Thymus (tissue), 11 donors: ENCODE measurements at regions not wholly inside any gene's neighbourhood (a gene's known extent, or its start where the extent isn't known, plus 50 kb on each side); places are given as distances from the start of the nearest gene placed in this dataset.
"Not testable (repeated sequence)": the region's sequence is repeated elsewhere in the genome, so short reads cannot be mapped to it uniquely, and the experiment has no call there.

ENCODE experiments used
- DNase-seq, 9 donors: peaks; one replicate each; pipeline ENCODE4 v3.0.0-alpha.2; 2013; ENCODE audit warnings: low spot score in 9 of 9, low read depth in 6 of 9, missing footprints in 1 of 9
- H3K27ac ChIP-seq, 2 donors: one replicate each; pipeline ENCODE4 v1.5.1; 2013; ENCODE audit warnings: control low read depth in 1 of 2, low read depth in 1 of 2, low read length in 1 of 2, mild to moderate bottlenecking in 1 of 2, moderate library complexity in 1 of 2
- H3K27me3 ChIP-seq, 2 donors: one replicate each; pipeline ENCODE4 v1.5.1; 2013; ENCODE audit warnings: low read length in 1 of 2; ENCODE audit not compliant: control insufficient read depth in 2 of 2, insufficient read depth in 1 of 2
- H3K36me3 ChIP-seq, 2 donors: one replicate each; pipeline ENCODE4 v1.5.1; 2013; ENCODE audit warnings: low read length in 1 of 2, mild to moderate bottlenecking in 1 of 2, moderate library complexity in 1 of 2; ENCODE audit not compliant: control insufficient read depth in 2 of 2, insufficient read depth in 2 of 2
- H3K4me1 ChIP-seq, 2 donors: one replicate each; pipeline ENCODE4 v1.5.1; 2013; ENCODE audit warnings: low read length in 2 of 2; ENCODE audit not compliant: control insufficient read depth in 2 of 2, insufficient read depth in 2 of 2
- H3K4me3 ChIP-seq, 2 donors: one replicate each; pipeline ENCODE4 v1.5.1; 2013; ENCODE audit warnings: low read length in 2 of 2, control low read depth in 1 of 2, mild to moderate bottlenecking in 1 of 2
- H3K9me3 ChIP-seq, 2 donors: one replicate each; pipeline ENCODE4 v1.5.1; 2013; ENCODE audit warnings: low read length in 1 of 2, mild to moderate bottlenecking in 1 of 2; ENCODE audit not compliant: control insufficient read depth in 2 of 2, insufficient read depth in 1 of 2
- whole genome bisulfite sequencing: extraction: QIAGEN DNeasy Blood & Tissue Kit; methylation state at CpG from one replicate; pipeline ENCODE4 v1.1.7; 2013; 5-methylcytosine and 5-hydroxymethylcytosine counted together
- donor health status: healthy.

DNA sequence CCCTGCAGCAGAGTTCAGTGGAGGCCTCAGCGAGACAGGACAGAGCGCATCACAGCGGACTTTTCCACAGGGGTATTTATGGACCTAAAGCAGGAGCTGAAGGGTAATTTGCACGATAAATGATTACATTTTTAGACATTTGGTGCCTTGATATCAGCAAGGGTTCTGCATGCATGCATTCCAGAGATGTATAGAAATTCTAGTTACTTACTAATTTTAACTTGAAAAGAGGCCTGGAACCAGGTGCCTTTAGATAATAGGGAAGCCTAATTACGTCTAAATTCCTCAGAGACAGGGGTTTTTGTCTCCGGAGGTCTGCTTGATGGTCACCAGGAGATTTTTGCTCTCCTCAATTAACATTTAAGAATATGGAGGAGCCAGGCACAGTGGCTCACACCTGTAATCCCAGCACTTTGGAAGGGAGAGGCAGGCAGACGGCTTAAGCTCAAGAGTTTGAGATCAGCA, 79.8 kb upstream of the MFGE8 start:
- no peaks in the 10 kb centered on the region for H3K9me3 ChIP-seq
- no peaks in the 10 kb centered on the region for H3K4me1 ChIP-seq
- H3K27ac ChIP-seq = no peak overlapping the region
- no peak for DNase-seq
- no peak overlapping the region for H3K4me3 ChIP-seq
- H3K27me3 ChIP-seq = no peaks in the 10 kb centered on the region
- H3K36me3 ChIP-seq = no peaks in the 10 kb centered on the region
- WGBS = 85% methylated on average over 7 of the region's 7 CpGs

DNA sequence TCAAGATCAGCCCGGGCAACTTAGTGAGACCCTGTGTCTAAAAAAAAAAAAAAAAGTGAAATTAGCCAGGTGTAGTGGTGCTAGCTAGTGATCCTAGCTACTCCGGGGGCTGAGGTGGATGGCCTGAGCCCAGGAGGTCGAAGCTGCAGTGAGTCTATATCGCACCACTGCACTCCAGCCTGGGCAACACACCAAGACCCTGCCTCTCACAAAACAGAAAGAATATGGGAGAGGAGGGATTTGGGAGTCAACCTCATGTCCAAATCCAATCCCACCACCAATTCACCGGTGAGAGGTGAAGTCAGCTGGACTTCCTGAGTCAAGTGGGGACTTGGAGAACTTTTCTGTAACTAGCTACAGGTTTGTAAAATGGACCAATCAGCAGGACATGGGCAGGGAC, 80.5 kb upstream of the MFGE8 start:
- H3K36me3 ChIP-seq = no peaks in the 10 kb centered on the region
- WGBS = 94% methylated on average over 5 of the region's 5 CpGs

DNA sequence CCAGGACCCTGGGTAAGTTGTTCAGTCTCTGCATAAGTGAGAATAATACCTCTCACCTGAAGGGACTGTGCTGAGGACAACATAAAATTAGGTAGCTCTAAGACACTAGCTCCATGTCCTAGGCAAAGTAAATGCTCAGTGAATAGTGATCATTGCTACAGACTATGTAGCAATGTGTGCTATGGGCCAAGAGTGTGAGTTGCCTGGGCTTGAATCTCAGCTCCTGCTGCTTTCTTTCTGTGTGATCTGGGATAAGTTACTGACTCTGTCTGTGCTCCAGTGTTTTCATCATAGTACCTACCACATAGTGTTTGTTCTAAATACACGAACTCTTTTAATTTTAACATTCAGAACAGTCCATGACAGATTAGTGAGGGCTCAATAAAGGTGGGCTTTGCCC, 81.1 kb upstream of the MFGE8 start:
- Histone ChIP-seq H3K36me3 (no peaks in the 10 kb centered on the region), H3K27me3 (no peaks in the 10 kb centered on the region), H3K4me1 (no peaks in the 10 kb centered on the region), H3K4me3 (no peak overlapping the region), H3K27ac (no peak overlapping the region), H3K9me3 (no peaks in the 10 kb centered on the region)
- no peak for DNase-seq
- 95% methylated on average over 1 of the region's 1 CpG for WGBS

More for the DNA sequence above, 80.5 kb upstream of the MFGE8 start:
- no peak for DNase-seq
- H3K4me3 ChIP-seq = no peak overlapping the region
- no peaks in the 10 kb centered on the region for H3K27me3 ChIP-seq
- H3K27ac ChIP-seq = no peak overlapping the region
- no peaks in the 10 kb centered on the region for H3K4me1 ChIP-seq
- H3K9me3 ChIP-seq = no peaks in the 10 kb centered on the region

DNA sequence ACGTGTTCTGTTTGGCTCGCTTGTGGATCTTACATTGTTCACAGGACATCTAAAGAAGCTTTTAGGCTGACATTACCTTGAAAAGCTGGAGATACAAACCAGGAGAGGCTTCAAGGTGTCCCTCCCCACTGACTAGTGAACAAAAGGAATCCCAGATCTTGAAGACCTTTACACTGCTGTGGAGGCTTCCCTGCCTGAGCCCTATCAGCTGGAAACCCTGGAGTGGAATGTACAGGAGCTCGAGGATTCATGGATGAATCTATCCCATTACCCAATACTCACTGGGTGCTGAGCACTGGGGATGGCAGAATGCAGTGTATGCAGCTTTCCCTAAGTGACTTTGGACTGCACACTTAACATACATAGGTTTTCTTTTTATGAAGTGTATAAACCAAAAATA, 82.3 kb upstream of the MFGE8 start:
- Histone ChIP-seq H3K9me3 (no peaks in the 10 kb centered on the region), H3K36me3 (no peaks in the 10 kb centered on the region), H3K4me3 (no peak overlapping the region), H3K27me3 (no peaks in the 10 kb centered on the region), H3K4me1 (no peaks in the 10 kb centered on the region), H3K27ac (no peak overlapping the region)
- DNase-seq = no peak
- WGBS = 88% methylated on average over 3 of the region's 3 CpGs

DNA sequence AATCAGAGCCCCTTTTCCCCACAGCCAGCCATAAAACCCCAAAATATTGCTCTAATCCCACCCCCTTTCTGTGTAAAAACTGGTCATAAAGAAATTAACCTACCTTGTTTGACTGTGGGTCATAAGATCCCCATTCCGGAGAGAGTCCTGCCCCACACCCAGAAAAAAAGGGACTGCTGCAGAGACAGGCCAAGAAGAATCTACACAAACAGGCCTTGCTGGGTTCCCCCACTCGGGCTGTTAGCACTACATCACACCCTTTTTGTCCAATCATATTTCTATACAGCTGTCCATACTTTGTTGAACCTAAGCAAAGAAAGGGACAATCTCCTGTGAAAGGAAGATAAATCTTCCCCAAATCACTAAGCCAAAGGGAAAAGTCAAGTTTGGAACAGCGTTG, 84.4 kb upstream of the MFGE8 start:
- no peak for DNase-seq
- H3K4me1 ChIP-seq = no peaks in the 10 kb centered on the region
- no peaks in the 10 kb centered on the region for H3K27me3 ChIP-seq
- H3K9me3 ChIP-seq = no peaks in the 10 kb centered on the region
- H3K36me3 ChIP-seq = no peaks in the 10 kb centered on the region
- WGBS = 92% methylated on average over 3 of the region's 3 CpGs
- H3K4me3 ChIP-seq = no peak overlapping the region
- H3K27ac ChIP-seq = no peak overlapping the region

DNA sequence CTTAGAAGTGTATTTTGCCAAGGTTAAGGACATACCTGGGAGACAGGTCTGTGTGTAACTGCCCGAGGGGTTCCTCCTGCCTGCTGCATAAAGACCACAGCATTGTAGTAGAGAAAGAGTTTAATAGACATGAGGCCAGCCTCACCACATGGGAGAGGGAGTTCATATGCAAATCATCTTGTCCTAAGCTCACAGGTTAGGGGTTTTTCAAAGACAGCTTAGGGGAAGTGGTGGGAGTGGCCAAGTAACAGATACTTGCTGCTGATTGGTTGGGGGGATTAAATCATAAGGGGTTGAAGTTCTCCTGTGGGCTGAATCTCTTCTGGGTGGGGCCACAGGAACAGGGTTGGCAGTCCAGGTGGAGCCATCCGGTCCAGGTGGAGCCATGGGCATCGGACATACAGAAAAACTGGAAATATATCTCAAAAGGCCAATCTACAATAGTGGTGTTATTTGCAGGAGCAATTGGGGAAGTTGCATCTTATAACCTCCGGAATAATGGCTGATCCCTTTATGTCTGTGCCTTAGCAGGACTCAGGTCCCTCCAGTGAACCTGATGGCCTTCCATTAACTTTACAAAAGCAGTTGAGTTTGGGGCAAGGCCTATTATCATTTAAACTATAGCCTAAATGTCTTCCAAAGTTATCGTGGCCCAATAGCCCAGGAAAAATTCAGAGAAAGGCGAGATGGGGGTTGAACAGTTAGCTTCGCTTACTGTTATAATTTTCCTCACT, 86.0 kb upstream of the MFGE8 start:
- H3K9me3 ChIP-seq = no peaks in the 10 kb centered on the region
- WGBS = 95% methylated on average over 7 of the region's 7 CpGs
- no peak for DNase-seq
- no peak overlapping the region for H3K4me3 ChIP-seq
- no peak overlapping the region for H3K27ac ChIP-seq
- H3K4me1 ChIP-seq = no peaks in the 10 kb centered on the region
- no peaks in the 10 kb centered on the region for H3K36me3 ChIP-seq
- no peaks in the 10 kb centered on the region for H3K27me3 ChIP-seq

DNA sequence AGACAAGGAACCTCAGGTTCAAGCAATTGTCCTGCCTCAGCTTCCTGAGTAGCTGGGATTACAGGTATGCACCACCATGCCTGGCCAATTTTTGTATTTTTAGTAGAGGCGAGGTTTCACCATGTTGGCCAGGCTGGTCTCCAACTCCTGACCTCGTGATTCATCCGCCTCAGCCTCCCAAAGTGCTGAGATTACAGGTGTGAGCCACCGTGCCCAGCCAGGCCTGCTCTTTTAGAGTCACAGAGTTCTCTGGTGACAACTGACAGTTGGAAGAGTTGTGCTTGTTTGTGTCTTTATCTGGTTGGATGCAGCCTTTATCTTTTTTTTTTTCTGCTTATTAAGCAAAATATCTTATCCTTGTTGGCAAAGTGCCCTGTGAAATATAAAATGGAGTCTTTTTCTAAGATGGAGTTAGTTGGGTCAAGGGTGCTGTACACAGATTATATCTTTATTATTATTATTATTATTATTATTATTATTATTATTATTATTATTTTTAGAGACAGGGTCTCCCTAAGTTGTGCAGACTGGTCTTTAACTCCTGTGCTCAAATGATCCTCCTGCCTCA, 86.5 kb upstream of the ABHD2 start:
- WGBS = 96% methylated on average over 4 of the region's 4 CpGs
- H3K9me3 ChIP-seq, H3K27ac ChIP-seq, H3K4me3 ChIP-seq, H3K36me3 ChIP-seq, DNase-seq, H3K27me3 ChIP-seq, H3K4me1 ChIP-seq: not testable (repeated sequence)

DNA sequence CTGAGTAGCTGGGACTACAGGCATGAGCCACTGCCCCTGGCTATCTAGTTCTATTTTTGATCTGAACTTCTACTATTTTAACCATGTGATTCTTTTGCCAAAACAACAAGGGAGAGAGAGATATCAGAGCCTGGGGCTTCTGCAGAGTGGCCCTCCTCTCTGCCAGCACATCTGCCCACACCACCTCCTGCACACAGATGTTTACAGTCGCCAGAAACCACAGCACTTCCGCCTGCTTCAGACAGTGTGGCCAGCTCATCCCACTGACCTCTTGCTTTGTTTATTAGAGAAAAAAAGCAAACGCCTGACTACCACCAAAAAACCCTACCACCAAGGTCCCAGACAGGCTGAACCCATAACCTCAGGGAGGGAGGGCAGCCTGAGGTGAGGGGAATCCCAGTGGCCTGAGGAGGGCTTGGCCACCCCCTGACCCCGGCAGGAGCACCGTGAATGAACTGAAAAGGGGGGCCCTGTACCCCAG, 85.9 kb upstream of the ABHD2 start:
- H3K9me3 ChIP-seq = no peaks in the 10 kb centered on the region
- H3K36me3 ChIP-seq = no peaks in the 10 kb centered on the region
- no peaks in the 10 kb centered on the region for H3K27me3 ChIP-seq
- WGBS = 27% methylated on average over 5 of the region's 5 CpGs
- DNase-seq = no peak
- no peak overlapping the region for H3K4me3 ChIP-seq
- no peak overlapping the region for H3K27ac ChIP-seq
- no peaks in the 10 kb centered on the region for H3K4me1 ChIP-seq

DNA sequence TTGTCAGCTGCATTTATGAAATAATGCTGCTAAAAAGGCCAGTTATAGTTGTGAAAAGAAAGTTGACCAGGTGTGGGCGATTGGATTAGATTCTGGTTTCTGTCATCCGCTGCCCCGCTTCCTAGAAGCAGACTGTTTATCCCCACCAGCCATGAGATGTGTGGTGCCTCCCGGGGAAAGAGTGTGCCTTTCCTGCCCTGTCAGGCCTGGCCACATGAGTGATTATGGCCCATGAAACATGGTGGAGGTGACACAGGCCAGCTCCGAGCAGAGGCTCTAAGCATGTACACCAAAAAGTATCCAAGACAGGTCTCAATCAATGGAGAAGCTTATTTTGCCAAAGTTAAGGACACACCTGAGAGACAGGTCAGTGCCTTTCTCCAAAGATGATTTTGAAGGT, 85.4 kb upstream of the ABHD2 start:
- DNase-seq = no peak
- Histone ChIP-seq H3K27ac (no peak overlapping the region), H3K9me3 (no peaks in the 10 kb centered on the region), H3K36me3 (no peaks in the 10 kb centered on the region), H3K4me3 (no peak overlapping the region), H3K4me1 (no peaks in the 10 kb centered on the region), H3K27me3 (no peaks in the 10 kb centered on the region)
- WGBS = 80% methylated on average over 5 of the region's 5 CpGs
